GM18505 (cell line): ENCODE measurements at regions not wholly inside any gene's neighbourhood (a gene's known extent, or its start where the extent isn't known, plus 50 kb on each side); places are given as distances from the start of the nearest gene placed in this dataset.

ENCODE experiments used
- ATAC-seq: cut with Tn5 transposase; IDR thresholded peaks from one replicate; pipeline ENCODE4 v1.9.1; 2021; ENCODE audit not compliant: unreplicated experiment
- POLR2A ChIP-seq: IDR thresholded peaks from 4 replicates; pipeline ENCODE4 v1.6.1; 2011; ENCODE audit warnings: borderline replicate concordance; ENCODE audit not compliant: insufficient read depth, insufficient read length; ENCODE audit errors: extremely low read depth

- no peak for ATAC-seq
- no peak for TF ChIP-seq POLR2A
These were observed 238.2 kb downstream of the RBFOX3 start for GRCh38 chr17:79372470-79373238.

DNA sequence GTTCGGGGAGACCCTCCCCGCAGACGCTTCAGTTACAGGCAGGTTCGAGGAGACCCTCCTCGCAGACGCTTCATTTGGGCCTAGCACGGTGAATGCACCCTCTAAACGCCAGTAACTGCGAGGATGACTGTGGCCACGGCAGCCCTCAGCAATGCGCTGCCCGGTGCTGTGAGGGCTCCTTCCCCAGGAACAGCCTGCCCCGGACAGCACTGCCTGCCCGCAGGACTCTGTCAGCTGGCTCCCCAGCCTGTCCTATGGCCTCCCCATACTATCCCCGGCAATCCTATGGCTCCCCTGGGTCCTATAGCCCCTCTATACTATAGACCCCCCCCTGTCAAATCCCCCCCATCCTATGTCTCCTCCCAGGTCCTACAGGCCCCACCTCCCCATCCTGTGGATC lies 238.9 kb downstream of the RBFOX3 start:
- no peak for TF ChIP-seq POLR2A
- ATAC-seq, result no peak

DNA sequence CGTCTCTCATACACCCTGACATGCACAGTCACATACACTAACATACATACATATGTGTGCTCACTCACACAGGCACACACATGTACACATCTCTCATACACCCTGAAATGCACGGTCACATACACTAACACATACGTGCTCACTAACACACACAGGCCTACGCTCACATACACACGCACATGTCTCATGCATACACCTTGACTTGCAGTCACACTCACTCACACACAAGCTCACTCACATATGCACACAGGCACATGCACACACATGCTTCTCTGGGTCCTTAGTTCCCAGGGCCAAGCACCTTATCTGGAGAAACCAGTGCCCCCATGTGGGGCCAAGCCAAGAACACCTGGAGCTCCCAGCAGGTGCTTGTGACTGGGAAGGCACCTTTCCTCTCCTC lies 240.3 kb downstream of the RBFOX3 start:
- no peak for TF ChIP-seq POLR2A
- no peak for ATAC-seq

DNA sequence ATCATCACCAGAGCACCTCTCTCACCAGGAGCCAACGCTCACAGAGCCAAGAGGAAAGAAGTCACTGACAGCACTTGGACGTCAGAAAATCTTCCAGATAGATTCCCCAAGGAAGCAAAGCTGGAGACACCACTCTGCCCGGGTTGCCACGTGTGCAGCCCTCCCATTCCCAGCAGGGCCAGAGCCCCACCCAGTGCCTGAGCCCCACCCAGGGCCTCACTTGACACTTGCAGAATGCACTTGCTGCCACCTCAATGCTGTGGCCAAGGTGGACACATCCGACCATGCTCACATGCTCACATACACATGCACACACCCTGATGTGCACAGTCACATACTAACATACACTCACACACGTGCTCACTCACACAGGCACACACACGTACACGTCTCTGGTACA lies 240.7 kb downstream of the RBFOX3 start:
- no peak for ATAC-seq
- TF ChIP-seq POLR2A, result no peak

GRCh38 chr17:79369532-79369931 lies 241.3 kb downstream of the RBFOX3 start:
- ATAC-seq, result no peak
- no peak for TF ChIP-seq POLR2A

DNA sequence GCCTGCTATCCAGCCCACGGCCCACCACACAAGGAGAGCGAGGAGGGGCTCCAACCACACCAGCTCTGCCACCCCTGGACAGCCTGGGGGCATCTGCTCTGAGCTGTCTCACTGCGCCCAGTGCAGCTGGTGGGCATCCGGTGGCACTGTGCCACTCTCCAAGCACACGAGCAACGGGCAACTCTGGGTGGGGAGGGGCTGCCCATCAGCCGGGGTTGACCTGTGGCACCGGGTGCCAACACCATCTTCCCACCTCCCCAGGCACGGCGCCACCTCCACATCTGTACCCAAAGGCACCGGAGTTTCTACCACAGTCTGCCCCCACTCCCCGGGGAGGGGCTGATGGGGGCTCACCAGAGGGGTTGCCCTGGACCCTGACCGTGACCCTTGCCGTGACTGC lies 241.8 kb downstream of the RBFOX3 start:
- no peak for TF ChIP-seq POLR2A
- ATAC-seq, result no peak

GRCh38 chr17:79368521-79368920 lies 242.3 kb downstream of the RBFOX3 start:
- no peak for TF ChIP-seq POLR2A
- no peak for ATAC-seq

- ATAC-seq, result no peak
- no peak for TF ChIP-seq POLR2A
These were observed 243.8 kb downstream of the RBFOX3 start for GRCh38 chr17:79366988-79367571.

DNA sequence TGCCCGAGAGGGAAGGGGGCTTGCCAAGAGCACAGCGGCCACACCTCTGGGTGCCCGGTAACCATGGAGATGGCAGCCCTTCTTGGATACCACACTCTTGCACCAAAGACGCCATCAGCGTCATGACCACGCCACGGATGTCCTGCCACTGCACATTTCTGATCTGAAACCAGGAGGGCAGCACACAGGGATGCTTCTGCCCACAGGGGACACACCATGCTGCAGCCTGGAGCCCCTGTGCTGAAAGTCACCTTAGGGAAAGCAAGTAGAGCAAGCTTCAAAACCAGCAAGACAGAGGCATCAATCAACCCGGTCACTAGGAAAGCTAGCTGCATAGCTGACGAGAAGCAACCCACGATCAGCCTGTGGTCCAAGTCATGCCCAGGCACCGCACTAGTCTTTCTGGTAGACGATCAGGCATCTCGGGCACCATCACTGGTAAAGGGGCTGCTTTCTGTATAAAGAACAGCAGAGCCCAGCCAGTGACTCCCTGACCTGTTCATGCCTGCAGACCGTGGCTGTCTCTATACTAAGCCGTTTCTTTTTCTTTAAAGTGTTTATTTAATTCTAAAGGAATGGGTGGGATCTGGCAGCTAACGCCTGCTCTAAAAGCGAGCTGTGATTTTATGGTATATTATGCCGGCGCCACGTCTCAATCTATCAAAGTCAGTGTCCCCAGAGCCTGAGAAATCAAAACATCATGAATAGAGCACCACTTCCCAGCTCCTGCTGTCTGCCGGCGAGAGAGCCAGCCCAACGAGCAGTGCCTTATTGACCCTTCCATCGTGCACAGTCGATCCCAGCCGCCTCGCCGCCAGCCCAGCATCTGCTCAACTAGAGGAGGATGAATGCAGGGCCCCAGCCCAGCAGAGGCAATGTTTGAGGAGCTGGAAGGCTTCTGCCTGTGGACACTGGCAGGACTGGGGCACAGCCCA lies 244.7 kb downstream of the RBFOX3 start:
- no peak for TF ChIP-seq POLR2A
- no peak for ATAC-seq

- ATAC-seq, result no peak
- TF ChIP-seq POLR2A, result no peak
These were observed 245.5 kb downstream of the RBFOX3 start for GRCh38 chr17:79365351-79365750.

DNA sequence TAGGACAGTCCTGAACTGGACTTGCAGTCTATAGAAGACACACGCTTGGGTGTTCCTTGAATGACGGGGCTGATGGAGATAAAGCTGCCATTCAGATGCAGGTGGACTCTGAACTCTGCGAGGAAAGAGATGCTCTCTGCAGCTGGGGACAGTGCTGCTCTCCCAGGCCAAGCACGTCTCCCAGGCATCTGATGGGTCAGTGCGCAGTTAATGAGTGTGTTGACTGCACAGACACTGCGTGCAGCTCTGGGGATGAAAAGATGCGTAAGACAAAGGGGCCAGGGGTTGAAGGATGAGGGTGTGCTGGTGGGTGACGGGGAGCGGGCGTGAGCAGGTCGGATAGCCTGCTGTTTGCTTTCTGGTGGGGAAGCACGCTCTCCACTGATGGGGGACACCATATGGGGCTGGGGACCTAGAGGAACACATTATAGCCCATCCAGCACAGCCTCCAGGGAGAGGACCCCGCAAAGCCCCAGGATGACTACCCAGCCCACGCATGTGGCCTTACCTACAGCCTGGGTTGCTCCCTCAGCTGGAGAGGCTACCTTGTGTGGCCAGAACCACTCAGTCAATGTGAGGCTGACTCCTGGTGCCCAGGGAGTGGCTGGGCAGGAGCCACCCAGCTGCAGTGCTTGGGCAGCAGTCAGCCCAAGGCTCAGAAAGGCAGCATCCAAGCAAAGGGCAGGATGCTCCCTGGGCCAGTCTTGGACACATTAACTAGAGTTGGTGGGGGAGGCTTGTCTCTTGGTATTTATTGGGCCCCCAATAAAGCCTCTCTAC lies 246.3 kb downstream of the RBFOX3 start:
- no peak for TF ChIP-seq POLR2A
- ATAC-seq, result no peak

DNA sequence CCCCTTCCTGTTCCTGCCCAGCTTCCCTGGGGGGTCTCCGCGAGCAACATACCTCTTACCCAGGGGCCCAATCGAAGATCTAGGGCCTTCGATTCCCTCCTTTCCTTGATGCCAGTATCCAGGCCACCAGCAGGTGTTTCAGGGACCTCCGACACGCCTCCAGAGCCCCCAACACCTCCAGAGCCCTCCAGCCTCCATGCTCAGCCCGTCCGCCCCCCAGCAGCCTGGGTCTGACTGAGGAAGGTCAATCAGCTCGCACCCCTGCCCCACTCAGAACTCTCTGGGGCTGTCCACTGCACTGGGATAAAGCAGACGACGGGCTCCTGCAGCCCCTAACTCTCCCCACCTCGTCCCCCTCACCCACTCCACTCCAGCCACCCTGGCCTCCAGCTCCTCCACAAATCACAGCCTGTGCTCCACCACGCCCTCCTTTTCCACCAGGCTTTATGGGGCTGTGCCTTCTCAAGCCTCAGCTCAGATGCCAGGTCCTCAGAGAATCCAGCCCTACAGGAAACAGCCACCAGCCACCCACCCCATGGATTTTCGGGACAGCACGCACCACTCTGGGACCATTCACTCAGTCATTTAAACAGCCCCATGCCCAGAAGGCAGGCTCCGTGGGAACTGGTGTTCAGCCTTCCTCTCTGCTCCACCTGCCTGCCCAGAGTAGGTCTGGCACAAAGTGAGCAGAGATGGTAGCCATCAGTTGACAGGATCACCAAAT lies 247.1 kb downstream of the RBFOX3 start:
- no peak for TF ChIP-seq POLR2A
- ATAC-seq, result no peak
